DOHH2 (cell line): ENCODE measurements at regions not wholly inside any gene's neighbourhood (a gene's known extent, or its start where the extent isn't known, plus 50 kb on each side); places are given as distances from the start of the nearest gene placed in this dataset.

ENCODE experiments used
- H3F3A ChIP-seq: fragments of 200-600 bp; sonication (generic), shearing (Covaris generic); 2 replicates; pipeline ENCODE4 v1.6.0; 2016; ENCODE audit warnings: antibody characterized with exemption, mild to moderate bottlenecking; ENCODE audit not compliant: control insufficient read depth, insufficient read depth
- H3K27ac ChIP-seq: fragments of 200-600 bp; sonication (generic); 2 replicates; pipeline ENCODE4 v1.5.1; 2014; ENCODE audit warnings: low read depth, mild to moderate bottlenecking, low read length, moderate library complexity
- H3K27me3 ChIP-seq: fragments of 200-600 bp; sonication (generic); 2 replicates; pipeline ENCODE4 v1.6.1; 2014; ENCODE audit warnings: mild to moderate bottlenecking, low read length, mixed read lengths; ENCODE audit not compliant: control insufficient read depth
- H3K36me3 ChIP-seq: fragments of 200-600 bp; sonication (generic); 2 replicates; pipeline ENCODE4 v1.6.1; 2014; ENCODE audit warnings: mild to moderate bottlenecking, low read length, moderate library complexity, mixed read lengths; ENCODE audit not compliant: control insufficient read depth
- H3K4me1 ChIP-seq: fragments of 200-600 bp; sonication (generic); 2 replicates; pipeline ENCODE4 v1.6.1; 2014; ENCODE audit warnings: mild to moderate bottlenecking, low read length, mixed read lengths; ENCODE audit not compliant: control insufficient read depth
- H3K4me2 ChIP-seq: fragments of 200-600 bp; sonication (generic); 2 replicates; pipeline ENCODE4 v1.6.0; 2014; ENCODE audit warnings: mild to moderate bottlenecking, low read length, moderate library complexity
- H3K4me3 ChIP-seq: fragments of 200-600 bp; sonication (generic); 2 replicates; pipeline ENCODE4 v1.5.1; 2014; ENCODE audit warnings: mild to moderate bottlenecking, low read length, mixed read lengths
- H3K79me2 ChIP-seq: fragments of 200-600 bp; sonication (generic); 2 replicates; pipeline ENCODE4 v1.6.1; 2014; ENCODE audit warnings: mild to moderate bottlenecking, low read length, mixed read lengths; ENCODE audit not compliant: control insufficient read depth
- H3K9me2 ChIP-seq: fragments of 200-600 bp; sonication (generic); replicated peaks from 2 replicates; pipeline ENCODE4 v1.6.1; 2014; ENCODE audit warnings: mild to moderate bottlenecking, low read length, mixed read lengths; ENCODE audit not compliant: control insufficient read depth
- H3K9me3 ChIP-seq: fragments of 200-600 bp; sonication (generic); 2 replicates; pipeline ENCODE4 v1.6.1; 2014; ENCODE audit warnings: antibody characterized with exemption, low read length, mixed read lengths; ENCODE audit not compliant: control insufficient read depth, insufficient read depth
- H4K20me1 ChIP-seq: fragments of 200-600 bp; sonication (generic); 2 replicates; pipeline ENCODE4 v1.6.0; 2014; ENCODE audit warnings: low read depth, mild to moderate bottlenecking, antibody characterized with exemption, low read length, moderate library complexity; ENCODE audit not compliant: control insufficient read depth, insufficient read depth
- EZH2phosphoT487 ChIP-seq: fragments of 200-600 bp; sonication (generic); IDR thresholded peaks from 2 replicates; pipeline ENCODE4 v1.6.1; 2017; ENCODE audit warnings: borderline replicate concordance, mild to moderate bottlenecking, antibody characterized with exemption, low read length, moderate library complexity, mixed read lengths
- TF ChIP-seq, protein P1 (sequence below): fragments of 200-600 bp; sonication (generic); IDR thresholded peaks from one replicate; pipeline ENCODE4 v1.5.1; 2014; ENCODE audit warnings: antibody characterized with exemption, mild to moderate bottlenecking, low read depth, low read length; ENCODE audit not compliant: poor library complexity, severe bottlenecking

DNA sequence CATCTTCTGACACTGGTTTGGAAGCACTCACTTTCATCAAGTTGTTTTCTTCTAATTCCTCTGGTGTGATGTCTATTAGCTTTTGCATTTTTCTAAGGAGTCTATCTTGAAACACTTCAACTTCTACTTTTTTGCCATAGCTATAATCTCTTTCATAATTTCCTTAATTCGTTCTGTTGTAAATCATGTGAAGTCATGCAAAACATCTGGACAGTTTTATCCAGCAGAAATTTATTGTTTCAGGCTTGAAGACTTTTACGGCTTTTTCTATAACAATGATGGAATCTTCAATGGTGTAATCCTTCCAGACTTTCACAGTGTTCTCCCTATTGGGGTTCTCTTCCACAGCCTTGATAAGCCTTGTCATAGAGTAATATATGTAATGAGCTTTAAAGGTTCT, 74.9 kb upstream of the PABPC4L start:
- H3K4me3 ChIP-seq, result no peak overlapping the region
- TF ChIP-seq, protein P1, sequence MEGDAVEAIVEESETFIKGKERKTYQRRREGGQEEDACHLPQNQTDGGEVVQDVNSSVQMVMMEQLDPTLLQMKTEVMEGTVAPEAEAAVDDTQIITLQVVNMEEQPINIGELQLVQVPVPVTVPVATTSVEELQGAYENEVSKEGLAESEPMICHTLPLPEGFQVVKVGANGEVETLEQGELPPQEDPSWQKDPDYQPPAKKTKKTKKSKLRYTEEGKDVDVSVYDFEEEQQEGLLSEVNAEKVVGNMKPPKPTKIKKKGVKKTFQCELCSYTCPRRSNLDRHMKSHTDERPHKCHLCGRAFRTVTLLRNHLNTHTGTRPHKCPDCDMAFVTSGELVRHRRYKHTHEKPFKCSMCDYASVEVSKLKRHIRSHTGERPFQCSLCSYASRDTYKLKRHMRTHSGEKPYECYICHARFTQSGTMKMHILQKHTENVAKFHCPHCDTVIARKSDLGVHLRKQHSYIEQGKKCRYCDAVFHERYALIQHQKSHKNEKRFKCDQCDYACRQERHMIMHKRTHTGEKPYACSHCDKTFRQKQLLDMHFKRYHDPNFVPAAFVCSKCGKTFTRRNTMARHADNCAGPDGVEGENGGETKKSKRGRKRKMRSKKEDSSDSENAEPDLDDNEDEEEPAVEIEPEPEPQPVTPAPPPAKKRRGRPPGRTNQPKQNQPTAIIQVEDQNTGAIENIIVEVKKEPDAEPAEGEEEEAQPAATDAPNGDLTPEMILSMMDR, result no peak
- no peak for TF ChIP-seq EZH2phosphoT487
- H3K4me2 ChIP-seq, result no peak overlapping the region
- H3K79me2 ChIP-seq, result no peaks in the 10 kb centered on the region
- H3K4me1 ChIP-seq, result no peaks in the 10 kb centered on the region
- H3K27me3 ChIP-seq, result no peaks in the 10 kb centered on the region
- H3K9me2 ChIP-seq, result no peaks in the 10 kb centered on the region
- no peaks in the 10 kb centered on the region for H4K20me1 ChIP-seq
- H3K27ac ChIP-seq, result no peak overlapping the region
- H3F3A ChIP-seq, result no peaks in the 10 kb centered on the region
- no peaks in the 10 kb centered on the region for H3K36me3 ChIP-seq
- no peaks in the 10 kb centered on the region for H3K9me3 ChIP-seq

DNA sequence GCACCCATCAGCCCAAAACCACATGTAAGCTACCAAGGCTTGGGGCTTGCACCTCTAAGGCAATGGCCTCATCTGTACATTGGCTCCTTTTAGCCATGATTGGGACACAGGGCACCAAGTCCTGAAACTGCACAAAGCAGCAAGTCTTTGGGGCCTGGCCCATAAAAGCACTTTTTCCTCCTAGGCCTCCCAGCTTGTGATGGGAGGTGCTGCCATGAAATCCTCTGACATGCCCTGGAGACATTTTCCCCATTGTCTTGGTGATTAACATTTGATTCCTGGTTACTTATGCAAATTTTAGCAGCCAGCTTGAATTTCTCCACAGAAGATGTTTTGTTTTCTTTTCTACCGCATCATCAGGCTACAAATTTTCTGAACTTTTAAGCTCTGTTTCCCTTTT, 58.5 kb upstream of the PABPC4L start:
- TF ChIP-seq, protein P1, result no peak
- no peak for TF ChIP-seq EZH2phosphoT487
- H3K36me3 ChIP-seq, result no peaks in the 10 kb centered on the region

More for the DNA sequence above, 58.5 kb upstream of the PABPC4L start:
- no peaks in the 10 kb centered on the region for H3K27me3 ChIP-seq
- H3K79me2 ChIP-seq, result no peaks in the 10 kb centered on the region
- peaks cover 1% of the 10 kb centered on the region; the same call in 1 of the 2 replicates for H3K9me3 ChIP-seq
- H3K4me3 ChIP-seq, result no peak overlapping the region
- H3K27ac ChIP-seq, result no peak overlapping the region
- H3F3A ChIP-seq, result no peaks in the 10 kb centered on the region
- H3K4me2 ChIP-seq, result no peak overlapping the region
- H3K4me1 ChIP-seq, result no peaks in the 10 kb centered on the region
- no peaks in the 10 kb centered on the region for H3K9me2 ChIP-seq
- H4K20me1 ChIP-seq, result no peaks in the 10 kb centered on the region
